ENCODE measurements at regions not wholly inside any gene's neighbourhood (a gene's known extent, or its start where the extent isn't known, plus 50 kb on each side); places are given as distances from the start of the nearest gene placed in this dataset.
"Not testable (repeated sequence)": the region's sequence is repeated elsewhere in the genome, so short reads cannot be mapped to it uniquely, and the experiment has no call there.

GRCh38 chr12:59424666-59425065, 171.2 kb upstream of the SLC16A7 start:
- DNase-seq (ENCODE audit: low read depth, low spot score); in situ Hi-C loops (cut with HindIII; ENCODE audit: low pct_unique_long_range_greater_than_20kb, low sequenced_read_pairs): not testable (repeated sequence)

- DNase-seq (ENCODE audit: low read depth, low spot score): no peak
- in situ Hi-C loops (cut with HindIII; ENCODE audit: low pct_unique_long_range_greater_than_20kb, low sequenced_read_pairs): no loop called here
Observed at GRCh38 chr12:59414051-59414450, 181.8 kb upstream of the SLC16A7 start.

GRCh38 chr12:59408431-59408830, 187.4 kb upstream of the SLC16A7 start:
- no peak for DNase-seq (ENCODE audit: low read depth, low spot score)
- in situ Hi-C loops (cut with HindIII; ENCODE audit: low pct_unique_long_range_greater_than_20kb, low sequenced_read_pairs): no loop called here

- no peak for DNase-seq (ENCODE audit: low read depth, low spot score)
- in situ Hi-C loops (cut with HindIII; ENCODE audit: low pct_unique_long_range_greater_than_20kb, low sequenced_read_pairs): no loop called here
Observed at GRCh38 chr12:59407799-59408198, 188.0 kb upstream of the SLC16A7 start.

- DNase-seq (ENCODE audit: low read depth, low spot score): no peak
- in situ Hi-C loops (cut with HindIII; ENCODE audit: low pct_unique_long_range_greater_than_20kb, low sequenced_read_pairs): no loop called here
Observed at GRCh38 chr12:59405992-59406391, 189.8 kb upstream of the SLC16A7 start.

- in situ Hi-C loops (cut with HindIII; ENCODE audit: low pct_unique_long_range_greater_than_20kb, low sequenced_read_pairs): no loop called here
- DNase-seq (ENCODE audit: low read depth, low spot score): no peak
Observed at GRCh38 chr12:59404109-59404650, 191.6 kb upstream of the SLC16A7 start.

GRCh38 chr12:59403259-59403932, 192.4 kb upstream of the SLC16A7 start:
- DNase-seq (ENCODE audit: low read depth, low spot score): peak; percentile 83
- in situ Hi-C loops (cut with HindIII; ENCODE audit: low pct_unique_long_range_greater_than_20kb, low sequenced_read_pairs): no loop called here

- in situ Hi-C loops (cut with HindIII; ENCODE audit: low pct_unique_long_range_greater_than_20kb, low sequenced_read_pairs): no loop called here
Observed at GRCh38 chr12:59401862-59402261, 194.0 kb upstream of the SLC16A7 start.

GRCh38 chr12:59398164-59398563, 197.7 kb upstream of the SLC16A7 start:
- in situ Hi-C loops (cut with HindIII; ENCODE audit: low pct_unique_long_range_greater_than_20kb, low sequenced_read_pairs): no loop called here
- no peak for DNase-seq (ENCODE audit: low read depth, low spot score)

More at GRCh38 chr12:59401862-59402261, 194.0 kb upstream of the SLC16A7 start:
- DNase-seq (ENCODE audit: low read depth, low spot score): peak; percentile 6

GRCh38 chr12:59396919-59397318, 198.9 kb upstream of the SLC16A7 start:
- in situ Hi-C loops (cut with HindIII; ENCODE audit: low pct_unique_long_range_greater_than_20kb, low sequenced_read_pairs): no loop called here
- no peak for DNase-seq (ENCODE audit: low read depth, low spot score)

GRCh38 chr12:59396519-59396918, 199.3 kb upstream of the SLC16A7 start:
- peak; percentile 15 for DNase-seq (ENCODE audit: low read depth, low spot score)
- in situ Hi-C loops (cut with HindIII; ENCODE audit: low pct_unique_long_range_greater_than_20kb, low sequenced_read_pairs): no loop called here

- in situ Hi-C loops (cut with HindIII; ENCODE audit: low pct_unique_long_range_greater_than_20kb, low sequenced_read_pairs); DNase-seq (ENCODE audit: low read depth, low spot score): not testable (repeated sequence)
Observed at GRCh38 chr12:59395310-59395709, 200.5 kb upstream of the SLC16A7 start.

- in situ Hi-C loops (cut with HindIII; ENCODE audit: low pct_unique_long_range_greater_than_20kb, low sequenced_read_pairs): no loop called here
- no peak for DNase-seq (ENCODE audit: low read depth, low spot score)
Observed at GRCh38 chr12:59393506-59393905, 202.3 kb upstream of the SLC16A7 start.

GRCh38 chr12:59389968-59390576, 205.8 kb upstream of the SLC16A7 start:
- no peak for DNase-seq (ENCODE audit: low read depth, low spot score)
- in situ Hi-C loops (cut with HindIII; ENCODE audit: low pct_unique_long_range_greater_than_20kb, low sequenced_read_pairs): no loop called here

- DNase-seq (ENCODE audit: low read depth, low spot score): no peak
- in situ Hi-C loops (cut with HindIII; ENCODE audit: low pct_unique_long_range_greater_than_20kb, low sequenced_read_pairs): no loop called here
Observed at GRCh38 chr12:59388694-59389093, 207.1 kb upstream of the SLC16A7 start.

GRCh38 chr12:59388176-59388575, 207.7 kb upstream of the SLC16A7 start:
- no peak for DNase-seq (ENCODE audit: low read depth, low spot score)
- in situ Hi-C loops (cut with HindIII; ENCODE audit: low pct_unique_long_range_greater_than_20kb, low sequenced_read_pairs): no loop called here

GRCh38 chr12:59386236-59386635, 209.6 kb upstream of the SLC16A7 start:
- in situ Hi-C loops (cut with HindIII; ENCODE audit: low pct_unique_long_range_greater_than_20kb, low sequenced_read_pairs): no loop called here
- DNase-seq (ENCODE audit: low read depth, low spot score): no peak

GRCh38 chr12:59383079-59383822, 212.6 kb upstream of the SLC16A7 start:
- no peak for DNase-seq (ENCODE audit: low read depth, low spot score)
- in situ Hi-C loops (cut with HindIII; ENCODE audit: low pct_unique_long_range_greater_than_20kb, low sequenced_read_pairs): no loop called here

All from SK-MEL-5 (cell line).